Testis (tissue), 2 donors: ENCODE measurements at regions not wholly inside any gene's neighbourhood (a gene's known extent, or its start where the extent isn't known, plus 50 kb on each side); places are given as distances from the start of the nearest gene placed in this dataset.

Experiments used
- POLR2A ChIP-seq: fragments of 450-650 bp; IDR thresholded peaks from one replicate; pipeline ENCODE4 v1.6.1; 2017; ENCODE audit warnings: antibody characterized with exemption, mild to moderate bottlenecking, moderate library complexity
- TF ChIP-seq, protein P1 (sequence below), 3 experiments: fragments of 450-650 bp in 2 of 3; fragments of 200-600 bp in 1 of 3; sonication (generic) in 1 of 3; IDR thresholded peaks; one replicate each; pipeline ENCODE4 v1.5.1; 2016 to 2019; ENCODE audit warnings: antibody characterized with exemption in 3 of 3, mild to moderate bottlenecking in 2 of 3, moderate library complexity in 1 of 3

DNA sequence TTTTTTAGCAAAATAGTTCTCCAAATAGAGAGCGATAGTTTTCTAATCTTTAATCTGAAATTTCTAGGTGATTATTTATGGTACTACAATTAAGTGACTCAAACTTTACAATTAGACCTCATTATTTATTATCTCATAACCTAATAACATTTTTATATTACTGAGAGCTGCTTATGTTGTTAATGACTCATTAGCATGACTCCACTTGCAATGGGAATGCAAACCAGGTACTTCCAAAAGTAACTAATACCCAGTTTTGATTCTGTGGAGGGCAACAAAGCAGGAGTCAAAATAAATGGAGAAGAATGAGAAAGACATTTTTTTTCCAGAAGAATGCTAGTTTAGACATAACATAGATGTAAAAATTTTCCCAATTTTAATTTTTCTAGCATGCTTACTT lies 466.0 kb downstream of the PLK2 start:
- TF ChIP-seq, protein P1, sequence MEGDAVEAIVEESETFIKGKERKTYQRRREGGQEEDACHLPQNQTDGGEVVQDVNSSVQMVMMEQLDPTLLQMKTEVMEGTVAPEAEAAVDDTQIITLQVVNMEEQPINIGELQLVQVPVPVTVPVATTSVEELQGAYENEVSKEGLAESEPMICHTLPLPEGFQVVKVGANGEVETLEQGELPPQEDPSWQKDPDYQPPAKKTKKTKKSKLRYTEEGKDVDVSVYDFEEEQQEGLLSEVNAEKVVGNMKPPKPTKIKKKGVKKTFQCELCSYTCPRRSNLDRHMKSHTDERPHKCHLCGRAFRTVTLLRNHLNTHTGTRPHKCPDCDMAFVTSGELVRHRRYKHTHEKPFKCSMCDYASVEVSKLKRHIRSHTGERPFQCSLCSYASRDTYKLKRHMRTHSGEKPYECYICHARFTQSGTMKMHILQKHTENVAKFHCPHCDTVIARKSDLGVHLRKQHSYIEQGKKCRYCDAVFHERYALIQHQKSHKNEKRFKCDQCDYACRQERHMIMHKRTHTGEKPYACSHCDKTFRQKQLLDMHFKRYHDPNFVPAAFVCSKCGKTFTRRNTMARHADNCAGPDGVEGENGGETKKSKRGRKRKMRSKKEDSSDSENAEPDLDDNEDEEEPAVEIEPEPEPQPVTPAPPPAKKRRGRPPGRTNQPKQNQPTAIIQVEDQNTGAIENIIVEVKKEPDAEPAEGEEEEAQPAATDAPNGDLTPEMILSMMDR (IDR thresholded peaks at IDR 0.05) = no peak
- no peak for TF ChIP-seq POLR2A
